ENCODE measurements at regions not wholly inside any gene's neighbourhood (a gene's known extent, or its start where the extent isn't known, plus 50 kb on each side); places are given as distances from the start of the nearest gene placed in this dataset.

DNA sequence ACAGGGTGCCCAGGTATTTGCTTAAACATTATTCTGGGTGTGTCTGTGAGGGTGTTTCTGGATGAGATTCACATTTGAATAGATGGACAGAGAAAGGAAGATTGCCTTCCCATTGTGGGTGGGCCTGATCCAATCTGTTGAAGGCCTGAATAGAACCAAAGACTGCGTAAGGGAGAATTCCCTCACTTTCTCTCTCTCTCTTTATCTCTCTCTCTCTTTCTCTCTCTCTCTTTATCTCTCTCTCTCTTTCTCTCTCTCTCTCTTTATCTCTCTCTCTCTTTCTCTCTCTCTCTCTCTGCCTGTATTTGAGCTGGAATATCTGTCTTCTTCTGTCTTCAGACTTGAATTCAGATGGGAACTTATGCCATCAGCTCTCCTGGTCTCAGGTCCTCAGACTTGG lies 148.4 kb downstream of the FAM124B start:
- no peaks in the 10 kb centered on the region for H3F3A ChIP-seq (ENCODE audit: insufficient read depth, low read length)
- no peaks in the 10 kb centered on the region for H4K20me1 ChIP-seq (ENCODE audit: insufficient read depth, low read length)
- no peaks in the 10 kb centered on the region for H3K36me3 ChIP-seq (ENCODE audit: insufficient read depth, low read length)
- no peaks in the 10 kb centered on the region for H3K4me1 ChIP-seq (ENCODE audit: insufficient read depth, low read length, severe bottlenecking)
- H3K4me3 ChIP-seq (ENCODE audit: low read depth, low read length, poor library complexity, severe bottlenecking), result no peak overlapping the region
- H2AFZ ChIP-seq (ENCODE audit: low read length), result no peak overlapping the region
- no peaks in the 10 kb centered on the region for H3K27me3 ChIP-seq (ENCODE audit: insufficient read depth, low read length)
- H3K9me3 ChIP-seq (ENCODE audit: low read length), result no peaks in the 10 kb centered on the region
- no peaks in the 10 kb centered on the region for H3K9me2 ChIP-seq (ENCODE audit: low read depth, low read length)
- no peak for TF ChIP-seq EZH2 (IDR thresholded peaks at IDR 0.05; ENCODE audit: borderline replicate concordance, low read length)
- TF ChIP-seq, protein P1, sequence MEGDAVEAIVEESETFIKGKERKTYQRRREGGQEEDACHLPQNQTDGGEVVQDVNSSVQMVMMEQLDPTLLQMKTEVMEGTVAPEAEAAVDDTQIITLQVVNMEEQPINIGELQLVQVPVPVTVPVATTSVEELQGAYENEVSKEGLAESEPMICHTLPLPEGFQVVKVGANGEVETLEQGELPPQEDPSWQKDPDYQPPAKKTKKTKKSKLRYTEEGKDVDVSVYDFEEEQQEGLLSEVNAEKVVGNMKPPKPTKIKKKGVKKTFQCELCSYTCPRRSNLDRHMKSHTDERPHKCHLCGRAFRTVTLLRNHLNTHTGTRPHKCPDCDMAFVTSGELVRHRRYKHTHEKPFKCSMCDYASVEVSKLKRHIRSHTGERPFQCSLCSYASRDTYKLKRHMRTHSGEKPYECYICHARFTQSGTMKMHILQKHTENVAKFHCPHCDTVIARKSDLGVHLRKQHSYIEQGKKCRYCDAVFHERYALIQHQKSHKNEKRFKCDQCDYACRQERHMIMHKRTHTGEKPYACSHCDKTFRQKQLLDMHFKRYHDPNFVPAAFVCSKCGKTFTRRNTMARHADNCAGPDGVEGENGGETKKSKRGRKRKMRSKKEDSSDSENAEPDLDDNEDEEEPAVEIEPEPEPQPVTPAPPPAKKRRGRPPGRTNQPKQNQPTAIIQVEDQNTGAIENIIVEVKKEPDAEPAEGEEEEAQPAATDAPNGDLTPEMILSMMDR (IDR thresholded peaks at IDR 0.05; ENCODE audit: low read length), result no peak
- no peak overlapping the region for H3K4me2 ChIP-seq (ENCODE audit: low read length)
- H3K79me2 ChIP-seq (ENCODE audit: insufficient read depth, low read length), result no peaks in the 10 kb centered on the region
- no peak overlapping the region for H3K27ac ChIP-seq (ENCODE audit: low read depth, low read length, poor library complexity, severe bottlenecking)
- no peak overlapping the region for H3K9ac ChIP-seq (ENCODE audit: low read length)

DNA sequence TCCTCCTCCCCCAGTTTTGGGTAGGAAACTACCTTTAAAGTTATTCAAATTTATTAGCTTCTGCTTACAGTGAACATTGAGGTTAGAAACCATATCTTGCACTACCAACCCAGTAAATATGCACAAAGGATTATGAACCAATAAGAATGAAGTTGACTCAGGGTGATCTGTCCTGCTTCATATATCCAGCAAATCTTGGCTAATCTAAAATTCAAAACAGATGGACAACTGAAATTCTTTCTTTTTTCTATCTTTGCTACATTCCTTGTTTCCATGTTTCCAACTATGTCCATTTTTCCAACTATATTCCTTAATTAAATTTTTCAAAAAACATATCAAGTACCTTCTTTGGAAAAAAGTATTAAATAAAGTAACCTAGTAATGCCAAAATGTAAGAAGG lies 149.3 kb downstream of the FAM124B start:
- H3F3A ChIP-seq (ENCODE audit: insufficient read depth, low read length), result no peaks in the 10 kb centered on the region
- H3K27ac ChIP-seq (ENCODE audit: low read depth, low read length, poor library complexity, severe bottlenecking), result no peak overlapping the region
- no peaks in the 10 kb centered on the region for H3K4me1 ChIP-seq (ENCODE audit: insufficient read depth, low read length, severe bottlenecking)
- no peaks in the 10 kb centered on the region for H3K9me2 ChIP-seq (ENCODE audit: low read depth, low read length)
- H3K36me3 ChIP-seq (ENCODE audit: insufficient read depth, low read length), result no peaks in the 10 kb centered on the region
- H3K9me3 ChIP-seq (ENCODE audit: low read length), result no peaks in the 10 kb centered on the region
- no peak overlapping the region for H3K4me2 ChIP-seq (ENCODE audit: low read length)
- no peaks in the 10 kb centered on the region for H3K79me2 ChIP-seq (ENCODE audit: insufficient read depth, low read length)
- no peaks in the 10 kb centered on the region for H4K20me1 ChIP-seq (ENCODE audit: insufficient read depth, low read length)
- H3K9ac ChIP-seq (ENCODE audit: low read length), result no peak overlapping the region
- TF ChIP-seq, protein P1 (IDR thresholded peaks at IDR 0.05; ENCODE audit: low read length), result no peak
- TF ChIP-seq EZH2 (IDR thresholded peaks at IDR 0.05; ENCODE audit: borderline replicate concordance, low read length), result no peak
- H3K27me3 ChIP-seq (ENCODE audit: insufficient read depth, low read length), result no peaks in the 10 kb centered on the region
- no peak overlapping the region for H3K4me3 ChIP-seq (ENCODE audit: low read depth, low read length, poor library complexity, severe bottlenecking)
- H2AFZ ChIP-seq (ENCODE audit: low read length), result no peak overlapping the region

DNA sequence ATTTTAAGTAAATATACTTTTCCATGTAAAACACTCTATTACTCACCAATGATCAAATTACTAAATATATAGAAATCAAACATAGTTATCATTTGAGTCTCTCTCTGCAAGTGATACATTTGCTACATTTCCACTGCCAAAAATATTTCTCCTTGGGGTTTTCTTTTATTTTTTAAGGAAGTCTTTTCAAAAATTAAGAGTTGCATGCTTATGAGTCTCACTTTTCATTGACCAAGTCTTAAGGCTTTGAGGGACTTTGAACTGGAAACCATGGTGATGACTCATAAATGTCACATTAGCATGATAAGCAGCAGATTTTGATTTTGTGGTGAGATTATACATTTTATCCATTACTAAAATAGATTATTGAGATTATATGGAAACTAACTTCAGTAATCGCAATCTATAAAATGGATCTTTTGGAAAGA lies 152.9 kb downstream of the FAM124B start:
- Histone ChIP-seq H3K36me3 (ENCODE audit: insufficient read depth, low read length) (no peaks in the 10 kb centered on the region), H2AFZ (ENCODE audit: low read length) (no peak overlapping the region), H3K9me2 (ENCODE audit: low read depth, low read length) (no peaks in the 10 kb centered on the region), H3F3A (ENCODE audit: insufficient read depth, low read length) (no peaks in the 10 kb centered on the region), H3K4me3 (ENCODE audit: low read depth, low read length, poor library complexity, severe bottlenecking) (no peak overlapping the region), H3K9ac (ENCODE audit: low read length) (no peak overlapping the region), H3K27ac (ENCODE audit: low read depth, low read length, poor library complexity, severe bottlenecking) (no peak overlapping the region), H3K4me2 (ENCODE audit: low read length) (no peak overlapping the region), H3K4me1 (ENCODE audit: insufficient read depth, low read length, severe bottlenecking) (no peaks in the 10 kb centered on the region), H4K20me1 (ENCODE audit: insufficient read depth, low read length) (no peaks in the 10 kb centered on the region), H3K79me2 (ENCODE audit: insufficient read depth, low read length) (no peaks in the 10 kb centered on the region), H3K9me3 (ENCODE audit: low read length) (no peaks in the 10 kb centered on the region), H3K27me3 (ENCODE audit: insufficient read depth, low read length) (no peaks in the 10 kb centered on the region)
- no peak for TF ChIP-seq EZH2 (IDR thresholded peaks at IDR 0.05; ENCODE audit: borderline replicate concordance, low read length)
- TF ChIP-seq, protein P1 (IDR thresholded peaks at IDR 0.05; ENCODE audit: low read length), result no peak

Data from OCI-LY1 (cell line).